H9 (cell line): ENCODE measurements at regions not wholly inside any gene's neighbourhood (a gene's known extent, or its start where the extent isn't known, plus 50 kb on each side); places are given as distances from the start of the nearest gene placed in this dataset.

ENCODE experiments used
- DNase-seq: peaks from one replicate; pipeline ENCODE4 v3.0.0-alpha.2; 2017
- H2AFZ ChIP-seq: one replicate; pipeline ENCODE4 v1.6.1; 2013; ENCODE audit warnings: mild to moderate bottlenecking, low read length, control low read depth, moderate library complexity
- H2AK5ac ChIP-seq: 2 replicates; pipeline ENCODE4 v1.6.1; 2013; ENCODE audit warnings: low read length, control low read depth, mixed read lengths; ENCODE audit not compliant: insufficient read length
- H2BK120ac ChIP-seq: one replicate; pipeline ENCODE4 v1.6.1; 2013; ENCODE audit warnings: low read depth, mild to moderate bottlenecking, low read length, control low read depth, inconsistent platforms; ENCODE audit not compliant: poor library complexity, severe bottlenecking
- H2BK12ac ChIP-seq: 2 replicates; pipeline ENCODE4 v1.6.1; 2013; ENCODE audit warnings: low read length, control low read depth, mixed read lengths, low read depth; ENCODE audit not compliant: insufficient read length
- H2BK15ac ChIP-seq: 2 replicates; pipeline ENCODE4 v1.6.1; 2013; ENCODE audit warnings: low read depth, low read length, control low read depth
- H2BK20ac ChIP-seq: one replicate; pipeline ENCODE4 v1.6.1; 2013; ENCODE audit warnings: low read depth, mild to moderate bottlenecking, low read length, control low read depth, inconsistent platforms; ENCODE audit not compliant: poor library complexity, severe bottlenecking
- H2BK5ac ChIP-seq: 2 replicates; pipeline ENCODE4 v1.6.1; 2013; ENCODE audit warnings: low read length, control low read depth, mixed read lengths; ENCODE audit not compliant: insufficient read length
- H3K14ac ChIP-seq: 2 replicates; pipeline ENCODE4 v1.6.1; 2013; ENCODE audit warnings: low read length, control low read depth; ENCODE audit not compliant: insufficient read depth
- H3K18ac ChIP-seq: 2 replicates; pipeline ENCODE4 v1.6.1; 2013; ENCODE audit warnings: low read depth, mild to moderate bottlenecking, mixed read lengths, low read length, control low read depth; ENCODE audit not compliant: insufficient read length
- H3K23ac ChIP-seq: 2 replicates; pipeline ENCODE4 v1.6.1; 2013; ENCODE audit warnings: low read length, control low read depth, mixed read lengths, low read depth; ENCODE audit not compliant: insufficient read length
- H3K23me2 ChIP-seq: 2 replicates; pipeline ENCODE4 v1.6.1; 2013; ENCODE audit warnings: low read depth, mild to moderate bottlenecking, mixed read lengths, low read length, control low read depth; ENCODE audit not compliant: insufficient read length, poor library complexity, severe bottlenecking
- H3K27ac ChIP-seq: 2 replicates; pipeline ENCODE4 v1.5.1; 2013; ENCODE audit warnings: low read length, control low read depth, mixed read lengths, low read depth; ENCODE audit not compliant: insufficient read length
- H3K27me3 ChIP-seq: 2 replicates; pipeline ENCODE4 v1.6.1; 2013; ENCODE audit warnings: low read length, control low read depth, inconsistent platforms; ENCODE audit not compliant: insufficient read depth
- H3K4ac ChIP-seq: 2 replicates; pipeline ENCODE4 v1.6.1; 2013; ENCODE audit warnings: low read depth, mild to moderate bottlenecking, control low read depth, inconsistent platforms, low read length, moderate library complexity
- H3K4me1 ChIP-seq: 2 replicates; pipeline ENCODE4 v1.6.1; 2013; ENCODE audit warnings: low read length, control low read depth, inconsistent platforms; ENCODE audit not compliant: insufficient read depth
- H3K4me2 ChIP-seq: 2 replicates; pipeline ENCODE4 v1.6.1; 2013; ENCODE audit warnings: low read length, control low read depth, mixed read lengths; ENCODE audit not compliant: insufficient read length, insufficient read depth
- H3K56ac ChIP-seq: 2 replicates; pipeline ENCODE4 v1.6.1; 2013; ENCODE audit warnings: low read depth, mild to moderate bottlenecking, mixed read lengths, low read length, control low read depth; ENCODE audit not compliant: insufficient read length
- H3K79me1 ChIP-seq: 2 replicates; pipeline ENCODE4 v1.6.1; 2013; ENCODE audit warnings: low read depth, mild to moderate bottlenecking, moderate library complexity, low read length, control low read depth, inconsistent platforms; ENCODE audit not compliant: insufficient read depth, poor library complexity, severe bottlenecking
- H3K79me2 ChIP-seq: 2 replicates; pipeline ENCODE4 v1.6.1; 2013; ENCODE audit warnings: low read length, control low read depth, inconsistent platforms; ENCODE audit not compliant: insufficient read depth
- H3K9ac ChIP-seq: 2 replicates; pipeline ENCODE4 v1.6.1; 2013; ENCODE audit warnings: low read length, control low read depth, mixed read lengths; ENCODE audit not compliant: insufficient read length; ENCODE audit errors: extremely low read depth
- H3K9me3 ChIP-seq: one replicate; pipeline ENCODE4 v1.6.1; 2013; ENCODE audit warnings: low read depth, low read length, inconsistent platforms; ENCODE audit not compliant: control insufficient read depth
- H3T11ph ChIP-seq: one replicate; pipeline ENCODE4 v1.6.1; 2013; ENCODE audit warnings: mild to moderate bottlenecking, low read length, control low read depth, inconsistent platforms
- H4K20me1 ChIP-seq: one replicate; pipeline ENCODE4 v1.6.1; 2013; ENCODE audit not compliant: control insufficient read depth, insufficient read length, insufficient read depth
- H4K5ac ChIP-seq: 2 replicates; pipeline ENCODE4 v1.6.1; 2013; ENCODE audit warnings: low read depth, mild to moderate bottlenecking, mixed read lengths, low read length, control low read depth; ENCODE audit not compliant: insufficient read length
- H4K8ac ChIP-seq: replicated peaks from 2 replicates; pipeline ENCODE4 v1.6.1; 2013; ENCODE audit warnings: low read length, control low read depth, mixed read lengths, low read depth; ENCODE audit not compliant: insufficient read length
- H4K91ac ChIP-seq: 2 replicates; pipeline ENCODE4 v1.6.1; 2013; ENCODE audit warnings: low read depth, mild to moderate bottlenecking, moderate library complexity, mixed read lengths, low read length, control low read depth; ENCODE audit not compliant: insufficient read length
- H3K27ac Mint-ChIP-seq, 3 experiments: 2 replicates in 2 of 3; 3 replicates in 1 of 3; pipeline ENCODE4 v1.8.0; 2020 to 2021; ENCODE audit warnings: mixed read lengths in 3 of 3, mild to moderate bottlenecking in 1 of 3, moderate library complexity in 1 of 3
- H3K27me3 Mint-ChIP-seq: 2 replicates; pipeline ENCODE4 v1.8.0; 2021; ENCODE audit warnings: low read depth, mild to moderate bottlenecking, moderate library complexity, mixed read lengths
- H3K36me3 Mint-ChIP-seq, 3 experiments: 2 replicates in 2 of 3; 3 replicates in 1 of 3; pipeline ENCODE4 v1.8.0; 2020 to 2021; ENCODE audit warnings: low read depth in 3 of 3, mixed read lengths in 3 of 3; ENCODE audit not compliant: insufficient read depth in 1 of 3
- H3K4me1 Mint-ChIP-seq, 2 experiments: 2 replicates each; pipeline ENCODE4 v1.8.0; 2020; ENCODE audit warnings: mixed read lengths in 2 of 2
- H3K4me3 Mint-ChIP-seq, 2 experiments: 2 replicates in 1 of 2; 3 replicates in 1 of 2; pipeline ENCODE4 v1.8.0; 2020 to 2021; ENCODE audit warnings: mild to moderate bottlenecking in 2 of 2, mixed read lengths in 2 of 2, moderate library complexity in 1 of 2
- H3K9me3 Mint-ChIP-seq, 2 experiments: 2 replicates in 1 of 2; 3 replicates in 1 of 2; pipeline ENCODE4 v1.8.0; 2020; ENCODE audit warnings: mild to moderate bottlenecking in 2 of 2, mixed read lengths in 2 of 2, moderate library complexity in 1 of 2
- CTCF ChIP-seq: fragments of 200-600 bp; sonication (generic); conservative IDR thresholded peaks from 3 replicates; pipeline ENCODE4 v1.8.0; 2021; ENCODE audit warnings: antibody characterized with exemption, mild to moderate bottlenecking

GRCh38 chr1:173405281-173405680, 71.9 kb upstream of the PRDX6 start:
- Mint-ChIP-seq H3K27ac (no peak overlapping the region), H3K27me3 (no peaks in the 10 kb centered on the region), H3K36me3 (no peaks in the 10 kb centered on the region), H3K4me1 (peaks cover 16 to 17% of the 10 kb centered on the region in 2 experiments), H3K4me3 (no peak overlapping the region), H3K9me3 (no peaks in the 10 kb centered on the region)
- Histone ChIP-seq H2BK15ac (no peak overlapping the region), H4K91ac (no peak overlapping the region), H3K79me2 (no peaks in the 10 kb centered on the region), H2AK5ac (no peak overlapping the region), H3K18ac (no peak overlapping the region), H3K9ac (no peak overlapping the region), H2BK12ac (no peak overlapping the region), H2BK120ac (no peak overlapping the region), H4K20me1 (no peaks in the 10 kb centered on the region), H3K27me3 (no peaks in the 10 kb centered on the region), H3K4ac (no peak overlapping the region), H2BK5ac (no peak overlapping the region), H2BK20ac (no peak overlapping the region), H3K79me1 (no peaks in the 10 kb centered on the region), H3K23ac (no peak overlapping the region), H3K4me1 (peaks cover 9% of the 10 kb centered on the region; the same call in 1 of the 2 replicates), H4K8ac (no peak overlapping the region), H3K27ac (no peak overlapping the region), H3K14ac (no peak overlapping the region), H3K56ac (no peak overlapping the region), H3T11ph (no peak overlapping the region), H2AFZ (no peak overlapping the region), H3K23me2 (no peaks in the 10 kb centered on the region), H3K9me3 (no peaks in the 10 kb centered on the region), H4K5ac (no peak overlapping the region), H3K4me2 (no peak overlapping the region)
- no peak for TF ChIP-seq CTCF
- DNase-seq = no peak
